Gastrocnemius medialis (tissue), 4 donors: ENCODE measurements at regions not wholly inside any gene's neighbourhood (a gene's known extent, or its start where the extent isn't known, plus 50 kb on each side); places are given as distances from the start of the nearest gene placed in this dataset.

ENCODE experiments used
- ATAC-seq, 2 donors: fragments of 150-250 bp; one replicate each; pipeline ENCODE4 v1.9.1; 2016
- DNase-seq, 2 donors: peaks; one replicate each; pipeline ENCODE4 v3.0.0-alpha.2; 2019
- H3K27ac ChIP-seq, 4 donors: fragments of 200-600 bp; sonication (generic); 1 replicate in 1 of 4; 2 replicates in 3 of 4; pipeline ENCODE4 v1.5.1; 2016 to 2018; ENCODE audit warnings: mild to moderate bottlenecking in 2 of 4, moderate library complexity in 1 of 4
- H3K27me3 ChIP-seq, 3 donors: fragments of 200-600 bp; sonication (generic) in 2 of 3; 1 replicate in 1 of 3; 2 replicates in 2 of 3; pipeline versions ENCODE4 v1.5.1 to v1.6.0; 2016 to 2019; ENCODE audit warnings: mild to moderate bottlenecking in 1 of 3, moderate library complexity in 1 of 3
- H3K36me3 ChIP-seq, 2 donors: fragments of 200-600 bp; sonication (generic) in 1 of 2; one replicate each; pipeline ENCODE4 v1.5.1; 2017 to 2018
- H3K4me1 ChIP-seq, 2 donors: fragments of 200-600 bp; sonication (generic) in 1 of 2; one replicate each; pipeline ENCODE4 v1.5.1; 2016 to 2017; ENCODE audit warnings: mild to moderate bottlenecking in 2 of 2
- H3K4me3 ChIP-seq, 4 donors: fragments of 200-600 bp; sonication (generic) in 3 of 4; 1 replicate in 1 of 4; 2 replicates in 3 of 4; pipeline ENCODE4 v1.5.1; 2016 to 2019; ENCODE audit warnings: mild to moderate bottlenecking in 2 of 4
- H3K9me3 ChIP-seq, 3 donors: fragments of 200-600 bp; sonication (generic) in 2 of 3; 1 replicate in 1 of 3; 2 replicates in 2 of 3; pipeline ENCODE4 v1.5.1; 2016 to 2019
- CTCF ChIP-seq, 5 experiments: fragments of 450-650 bp in 3 of 5; fragments of 200-600 bp in 2 of 5; sonication (generic) in 2 of 5; IDR thresholded peaks in 4 of 5; conservative IDR thresholded peaks in 1 of 5; 1 replicate in 4 of 5; 2 replicates in 1 of 5; pipeline ENCODE4 v1.5.1; 2016 to 2019; ENCODE audit warnings: antibody characterized with exemption in 5 of 5, mild to moderate bottlenecking in 3 of 5, moderate library complexity in 3 of 5
- POLR2A ChIP-seq, 2 donors: fragments of 450-650 bp; IDR thresholded peaks; one replicate each; pipeline ENCODE4 v1.6.1; 2017; ENCODE audit warnings: antibody characterized with exemption in 2 of 2, mild to moderate bottlenecking in 2 of 2, moderate library complexity in 2 of 2
- in situ Hi-C, 4 donors: fragments of 200-750 bp; cut with MboI; loops; one replicate each; pipeline versions ENCODE4 v1.15.0 to v1.8.0; 2017; ENCODE audit warnings: low sequenced_read_pairs in 4 of 4
- intact Hi-C: fragments of 100-400 bp; cut with DNase I; formaldehyde crosslinking; loops from one replicate; pipeline ENCODE4 v1.15.1; 2023; ENCODE audit warnings: low total_unique reads

- DNase-seq (no peak), ATAC-seq (no peak)
- in situ Hi-C loops, result no loop called here
- TF ChIP-seq POLR2A (IDR thresholded peaks at IDR 0.05) (no peak), CTCF (IDR thresholded peaks at IDR 0.05 in 4 of 5, conservative IDR thresholded peaks at IDR 0.05 in 1 of 5) (no peak)
- H3K27ac ChIP-seq, result no peak overlapping the region
- no peaks in the 10 kb centered on the region for H3K27me3 ChIP-seq
- H3K4me3 ChIP-seq, result no peak overlapping the region
- H3K4me1 ChIP-seq, result no peaks in the 10 kb centered on the region
- intact Hi-C loops, result no loop called here
- no peaks in the 10 kb centered on the region for H3K9me3 ChIP-seq
- no peaks in the 10 kb centered on the region for H3K36me3 ChIP-seq
Measured at GRCh38 chr16:51967646-51968045, 579.3 kb downstream of the TOX3 start.

GRCh38 chr16:51960931-51961330 is 586.0 kb downstream of the TOX3 start:
- in situ Hi-C loops (no loop called here), intact Hi-C loops (no loop called here)
- H3K36me3 ChIP-seq, result no peaks in the 10 kb centered on the region
- H3K27ac ChIP-seq, result no peak overlapping the region
- H3K4me3 ChIP-seq, result no peak overlapping the region
- H3K4me1 ChIP-seq, result no peaks in the 10 kb centered on the region
- no peak for ATAC-seq
- no peaks in the 10 kb centered on the region for H3K27me3 ChIP-seq
- no peaks in the 10 kb centered on the region for H3K9me3 ChIP-seq
- no peak for TF ChIP-seq CTCF (IDR thresholded peaks at IDR 0.05 in 4 of 5, conservative IDR thresholded peaks at IDR 0.05 in 1 of 5)
- TF ChIP-seq POLR2A (IDR thresholded peaks at IDR 0.05), result no peak
- DNase-seq, result no peak

- DNase-seq, result no peak
- Histone ChIP-seq H3K36me3 (no peaks in the 10 kb centered on the region), H3K9me3 (no peaks in the 10 kb centered on the region), H3K27ac (no peak overlapping the region), H3K4me3 (no peak overlapping the region), H3K4me1 (no peaks in the 10 kb centered on the region), H3K27me3 (no peaks in the 10 kb centered on the region)
- no peak for TF ChIP-seq POLR2A (IDR thresholded peaks at IDR 0.05)
- no peak for TF ChIP-seq CTCF (IDR thresholded peaks at IDR 0.05 in 4 of 5, conservative IDR thresholded peaks at IDR 0.05 in 1 of 5)
- in situ Hi-C loops, result no loop called here
- ATAC-seq, result no peak
- intact Hi-C loops, result no loop called here
Measured at GRCh38 chr16:51953286-51953985, 593.5 kb downstream of the TOX3 start.

GRCh38 chr16:51952500-51952899 is 594.4 kb downstream of the TOX3 start:
- intact Hi-C loops (no loop called here), in situ Hi-C loops (no loop called here)
- H3K9me3 ChIP-seq, result no peaks in the 10 kb centered on the region
- TF ChIP-seq POLR2A (IDR thresholded peaks at IDR 0.05) (no peak), CTCF (IDR thresholded peaks at IDR 0.05 in 4 of 5, conservative IDR thresholded peaks at IDR 0.05 in 1 of 5) (no peak)
- DNase-seq (no peak), ATAC-seq (no peak)
- H3K27me3 ChIP-seq, result no peaks in the 10 kb centered on the region
- no peak overlapping the region for H3K4me3 ChIP-seq
- no peaks in the 10 kb centered on the region for H3K4me1 ChIP-seq
- H3K36me3 ChIP-seq, result no peaks in the 10 kb centered on the region
- no peak overlapping the region for H3K27ac ChIP-seq
